CD4-positive, alpha-beta T cell treated with Interleukin-1 beta for 1 hour (primary cell): ENCODE measurements at regions not wholly inside any gene's neighbourhood (a gene's known extent, or its start where the extent isn't known, plus 50 kb on each side); places are given as distances from the start of the nearest gene placed in this dataset.

Experiments
- DNase-seq, 2 donors: peaks; one replicate each; pipeline ENCODE4 v3.0.0-alpha.2; 2020 to 2022

DNA sequence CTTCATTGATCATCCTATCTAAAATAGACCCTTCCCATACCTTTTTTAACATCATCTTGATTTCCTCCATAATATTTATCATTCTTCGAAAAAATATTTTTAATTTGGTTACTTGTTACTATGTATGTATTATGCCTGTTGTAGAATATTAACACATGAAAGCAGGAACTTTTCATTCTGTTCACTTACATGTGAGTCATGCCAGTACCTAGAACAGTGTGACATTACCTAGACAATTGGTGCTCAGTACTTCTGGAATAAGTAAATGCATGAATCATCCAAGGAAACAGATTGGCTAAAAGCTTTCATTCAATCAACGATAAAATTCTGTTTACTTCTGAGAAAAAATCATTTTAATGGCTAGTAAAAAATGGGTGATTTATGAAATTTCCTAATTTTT is 76.4 kb downstream of the CXXC4 start:
- DNase-seq = no peak

DNA sequence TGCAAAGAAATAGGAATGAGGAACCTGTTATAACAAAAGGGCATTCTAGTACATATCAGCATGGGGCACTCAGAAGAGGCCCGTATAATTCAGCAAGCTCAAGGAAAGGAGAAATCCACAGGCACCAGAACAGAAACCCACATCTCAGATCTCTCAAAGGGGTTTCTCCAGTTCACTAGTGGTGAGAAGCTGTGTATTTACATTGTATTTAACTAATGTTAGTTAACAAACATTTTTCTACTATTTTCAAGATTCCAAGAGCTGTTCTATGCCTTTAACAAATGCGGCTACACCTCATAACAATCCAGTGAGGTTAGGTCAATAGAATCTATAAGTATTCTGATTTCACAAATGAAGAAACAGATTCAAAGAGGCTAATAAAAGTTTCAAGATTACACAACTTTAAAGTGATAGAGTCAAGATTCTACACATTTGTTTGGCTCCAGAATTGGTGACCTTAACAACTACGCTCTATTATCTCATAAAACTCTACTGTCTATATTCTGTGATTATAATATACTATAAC is 77.3 kb downstream of the CXXC4 start:
- DNase-seq = no peak

GRCh38 chr4:104416725-104417356 is 77.9 kb downstream of the CXXC4 start:
- no peak for DNase-seq

DNA sequence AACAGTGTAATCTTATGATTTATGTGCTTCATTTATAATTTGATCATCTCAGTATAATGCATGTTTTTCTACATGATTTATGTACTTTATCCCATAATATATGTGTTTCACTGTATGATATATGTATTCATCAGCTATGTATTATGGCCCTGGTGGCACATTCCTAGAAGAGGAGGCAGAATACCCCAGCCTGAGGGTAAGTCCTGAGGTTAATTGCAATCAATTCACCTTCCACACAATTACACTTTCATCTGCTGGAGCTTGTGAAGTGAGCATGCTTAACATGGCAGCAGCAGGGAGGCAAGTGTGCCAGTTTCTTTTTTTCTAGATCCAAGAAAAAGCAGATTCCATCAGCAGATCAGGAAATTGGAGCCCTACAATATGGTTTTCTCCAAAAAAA is 81.2 kb downstream of the CXXC4 start:
- DNase-seq = no peak

GRCh38 chr4:104412344-104412743 is 82.3 kb downstream of the CXXC4 start:
- DNase-seq = no peak

GRCh38 chr4:104411502-104411901 is 83.2 kb downstream of the CXXC4 start:
- DNase-seq = no peak

GRCh38 chr4:104408878-104409277 is 85.8 kb downstream of the CXXC4 start:
- DNase-seq = no peak

GRCh38 chr4:104404361-104404760 is 90.3 kb downstream of the CXXC4 start:
- no peak for DNase-seq

- DNase-seq = no peak
Measured at GRCh38 chr4:104395168-104395614, 99.5 kb downstream of the CXXC4 start.

DNA sequence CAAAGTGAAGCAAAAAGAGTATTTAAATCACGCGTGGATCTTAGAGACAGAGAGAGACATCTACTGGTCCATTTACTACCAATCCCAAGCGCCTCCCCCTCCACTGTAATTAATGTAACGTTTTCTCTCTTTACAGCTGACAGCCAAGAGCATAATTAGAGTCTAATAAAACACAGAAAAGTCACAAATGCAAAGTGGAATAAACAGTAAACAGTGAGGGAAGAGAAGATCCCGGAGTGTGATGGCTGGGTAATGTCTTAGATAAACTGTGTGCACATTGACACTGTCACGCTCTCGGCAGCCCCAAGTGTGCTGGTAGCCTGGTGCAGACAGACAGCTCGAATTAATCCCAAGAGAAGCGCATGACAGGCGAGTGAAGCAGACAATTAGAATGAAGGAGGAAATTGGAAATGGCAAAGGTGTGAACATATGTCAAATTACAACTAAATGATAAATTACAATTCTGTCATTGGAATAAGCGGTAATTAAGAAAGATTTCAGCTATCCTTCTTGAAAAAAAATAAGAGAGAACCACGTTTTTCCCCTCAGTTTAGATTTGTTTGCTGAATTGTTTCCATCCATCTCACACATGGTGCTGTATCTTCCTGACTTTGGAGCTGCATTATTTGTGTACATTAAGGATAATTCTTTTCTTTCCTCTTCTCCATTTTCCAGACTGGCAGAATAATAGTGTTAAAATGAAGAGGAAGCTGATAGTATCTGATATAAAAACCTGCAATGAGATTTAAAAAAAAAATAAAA is 100.1 kb downstream of the CXXC4 start:
- DNase-seq = no peak

GRCh38 chr4:104393655-104394324 is 100.9 kb downstream of the CXXC4 start:
- DNase-seq = no peak

DNA sequence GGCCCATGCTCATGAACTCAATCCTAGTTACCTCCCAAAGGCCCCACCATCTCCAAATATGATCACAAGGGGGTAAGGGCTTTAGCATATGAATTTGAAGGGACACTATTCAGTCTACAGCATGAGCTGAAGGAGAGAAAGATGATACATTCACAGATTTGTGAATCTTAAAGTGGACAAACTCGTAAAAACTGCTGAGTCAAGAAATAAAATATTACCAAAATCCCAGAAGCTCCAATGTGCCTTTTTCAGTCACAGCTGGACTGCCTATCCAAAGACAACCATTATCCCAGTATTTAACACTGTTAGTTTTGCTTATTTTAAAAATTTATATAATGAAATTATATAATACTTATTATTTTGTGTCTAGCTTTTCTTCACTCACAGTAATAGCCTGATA is 109.0 kb downstream of the CXXC4 start:
- DNase-seq = no peak

GRCh38 chr4:104382961-104383360 is 111.7 kb downstream of the CXXC4 start:
- DNase-seq = no peak

GRCh38 chr4:104381729-104382128 is 113.0 kb downstream of the CXXC4 start:
- no peak for DNase-seq

GRCh38 chr4:104365618-104366017 is 129.1 kb downstream of the CXXC4 start:
- DNase-seq = no peak

DNA sequence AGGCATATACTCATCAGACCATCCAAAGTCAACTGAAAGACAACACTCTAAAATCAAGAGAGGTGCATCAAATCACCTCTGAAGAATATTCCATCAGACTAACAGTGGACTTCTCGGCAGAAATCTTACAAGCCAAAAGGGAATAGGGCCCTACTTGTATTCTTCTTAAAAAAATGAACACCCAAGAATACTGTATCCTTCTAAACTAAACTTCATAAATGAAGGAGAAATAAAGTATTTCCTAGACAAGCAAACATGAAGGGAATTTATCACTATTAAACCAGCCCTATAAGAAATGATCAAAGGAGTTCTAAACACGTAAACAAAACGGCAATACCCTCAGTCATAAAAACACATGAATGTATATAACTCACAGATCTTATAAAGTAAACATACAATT is 141.2 kb downstream of the CXXC4 start:
- DNase-seq = no peak

GRCh38 chr4:104352211-104352610 is 142.5 kb downstream of the CXXC4 start:
- no peak for DNase-seq

- no peak for DNase-seq
Measured at GRCh38 chr4:104351706-104352105, 143.0 kb downstream of the CXXC4 start.

DNA sequence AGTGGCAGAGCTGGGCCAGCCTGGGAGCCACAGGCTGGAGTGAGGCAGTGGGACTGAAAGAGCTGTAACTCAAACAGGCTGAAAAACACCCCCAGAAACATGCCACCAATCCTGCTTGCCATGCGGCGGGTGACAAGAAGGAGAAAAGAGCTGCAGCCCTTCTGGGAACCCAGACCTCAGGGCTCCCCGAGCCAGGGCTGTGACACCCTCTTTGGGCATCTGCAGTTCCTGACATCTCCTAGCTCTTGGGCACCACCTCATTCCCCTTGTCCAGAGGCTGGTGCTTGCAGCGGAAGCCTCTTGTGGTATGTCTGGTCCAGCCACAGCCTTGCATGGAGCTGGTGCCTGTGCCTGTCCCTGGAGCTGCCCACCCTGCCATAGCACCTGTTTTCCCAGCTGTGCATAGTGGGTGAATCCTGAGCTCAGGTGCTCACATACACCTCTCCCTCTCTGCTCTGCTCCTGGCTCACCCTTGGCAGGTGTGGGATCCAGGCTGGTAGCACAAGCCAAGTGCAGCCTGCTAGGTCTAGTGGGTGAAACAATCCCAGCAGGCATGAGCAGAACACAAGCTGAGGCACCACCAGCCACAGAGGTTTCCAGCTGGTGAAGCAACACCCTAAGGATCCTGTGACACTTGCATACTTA is 149.0 kb downstream of the CXXC4 start:
- DNase-seq = no peak

DNA sequence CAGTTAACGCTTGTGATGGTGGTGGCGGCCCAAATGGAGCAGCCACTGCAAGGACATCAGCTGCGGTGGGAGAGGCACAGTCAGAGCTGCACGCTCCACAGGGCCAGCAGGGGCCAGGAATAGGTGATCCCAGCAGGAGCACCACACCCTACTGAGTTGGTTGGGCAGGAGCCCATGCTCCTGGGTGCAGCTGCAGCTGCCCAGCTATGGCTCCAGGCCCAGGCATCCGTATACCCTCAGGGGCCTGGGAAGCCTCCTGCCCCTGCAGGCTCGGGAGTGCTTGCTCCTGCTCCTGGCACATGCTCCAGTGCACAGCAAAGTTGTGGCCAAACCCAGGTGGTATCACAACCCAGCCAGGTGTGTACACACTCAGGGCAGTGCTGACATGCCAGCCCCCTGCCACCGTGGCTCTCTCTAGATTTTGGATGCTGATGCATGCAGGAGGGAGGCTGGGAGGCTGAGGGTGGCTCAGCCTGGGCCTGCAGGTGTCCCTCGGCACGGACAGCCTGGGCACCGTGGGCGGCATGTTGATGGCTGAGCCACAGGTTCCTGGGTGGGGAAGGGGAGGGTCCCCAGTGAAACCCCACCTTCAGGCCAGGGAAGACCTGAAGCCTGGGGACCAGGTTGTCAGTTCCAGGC is 150.2 kb downstream of the CXXC4 start:
- no peak for DNase-seq

DNA sequence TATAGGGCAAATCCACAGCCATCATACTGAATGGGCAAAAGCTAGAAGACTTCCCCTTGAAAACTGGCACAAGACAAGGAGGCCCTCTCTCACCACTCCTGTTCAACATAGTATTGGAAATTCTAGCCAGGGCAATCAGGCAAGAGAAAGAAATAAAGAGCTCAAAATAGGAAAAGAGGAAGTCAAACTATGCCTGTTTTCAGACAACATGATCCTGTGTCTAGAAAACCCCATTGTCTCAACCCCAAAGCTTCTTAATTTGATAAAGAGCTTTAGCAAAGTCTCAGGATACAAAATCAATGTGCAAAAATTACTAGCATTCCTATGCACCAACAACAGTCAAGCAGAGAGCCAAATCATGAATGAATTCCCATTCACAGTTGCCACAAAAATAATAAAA is 160.3 kb downstream of the CXXC4 start:
- no peak for DNase-seq

- no peak for DNase-seq
Measured at GRCh38 chr4:104330125-104330905, 164.4 kb downstream of the CXXC4 start.
